Daoy (cell line): ENCODE measurements at regions not wholly inside any gene's neighbourhood (a gene's known extent, or its start where the extent isn't known, plus 50 kb on each side); places are given as distances from the start of the nearest gene placed in this dataset.
"Not testable (repeated sequence)": the region's sequence is repeated elsewhere in the genome, so short reads cannot be mapped to it uniquely, and the experiment has no call there.

Experiments
- DNase-seq: peaks from one replicate; pipeline ENCODE4 v3.0.0-alpha.2; 2015; ENCODE audit warnings: low read depth

DNA sequence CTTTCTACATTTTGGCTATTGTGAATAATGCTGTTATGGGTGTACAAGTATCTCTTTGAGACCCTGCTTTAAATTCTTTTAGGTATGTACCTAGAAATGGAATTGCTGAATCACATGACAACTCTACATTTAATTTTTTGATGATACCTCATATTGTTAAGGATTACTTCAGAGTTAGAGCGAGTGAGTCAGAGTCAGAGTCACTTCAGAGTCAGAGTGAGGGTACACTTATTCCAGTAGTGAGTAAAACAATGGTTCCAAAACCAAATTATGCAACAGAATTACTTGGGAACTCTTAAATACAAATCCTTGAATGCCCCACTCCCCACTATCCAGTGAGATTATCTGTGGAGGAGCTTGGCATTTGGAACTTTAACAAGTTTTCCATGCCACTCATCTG lies 50.3 kb upstream of the SNRK start:
- no peak for DNase-seq

DNA sequence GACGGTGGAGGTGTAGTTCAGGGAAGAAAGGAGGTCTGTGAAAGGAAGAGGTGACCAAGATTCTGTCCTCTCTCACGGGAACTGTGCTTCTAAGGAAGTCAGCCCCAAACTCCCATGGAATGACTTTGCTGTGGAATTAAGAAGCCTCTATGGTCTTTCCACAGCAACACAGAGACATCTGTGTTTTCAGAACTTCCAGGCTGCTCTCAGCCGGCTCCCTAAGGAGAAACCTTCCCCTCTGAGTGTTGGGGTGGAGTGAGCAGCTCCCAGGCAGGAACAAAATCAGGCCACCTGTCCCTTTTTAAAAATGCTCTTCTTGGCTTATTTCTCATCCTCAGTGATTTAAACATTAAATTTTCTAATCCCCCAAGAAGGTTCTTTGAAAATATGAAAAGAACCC lies 53.3 kb upstream of the SNRK start:
- no peak for DNase-seq

DNA sequence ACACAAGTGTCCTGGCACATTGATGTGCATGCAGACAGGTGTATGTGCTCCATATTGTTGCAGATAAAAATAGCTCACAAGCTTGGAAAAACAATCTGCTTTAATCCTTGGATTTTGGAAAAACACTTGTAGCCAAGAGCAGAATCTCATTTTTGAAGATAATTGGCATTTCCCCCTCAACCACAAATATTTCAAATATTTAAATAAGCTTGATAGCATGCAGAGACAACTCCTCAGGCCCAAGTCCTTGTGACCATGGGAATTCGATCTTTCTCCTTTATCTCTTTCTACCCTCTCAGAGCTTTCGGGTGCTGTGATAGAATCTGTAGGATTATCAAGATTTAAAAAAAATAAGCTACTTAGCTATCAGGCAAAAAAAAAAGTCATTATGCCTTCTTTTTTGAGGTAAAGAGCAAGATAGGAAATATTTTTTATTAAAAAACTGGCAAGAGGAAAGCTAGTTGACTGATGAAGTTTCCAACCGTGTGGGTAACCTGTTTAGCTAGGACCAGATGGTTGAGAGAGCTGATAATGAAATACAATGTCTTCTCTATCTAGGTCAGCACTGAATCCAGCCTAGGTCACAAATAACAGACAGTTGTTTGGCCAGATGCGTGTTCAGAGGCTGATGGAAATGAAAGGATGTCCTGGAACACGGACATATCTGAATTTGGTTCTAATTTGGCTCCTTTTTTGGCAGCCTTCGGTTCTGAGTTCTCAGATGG lies 54.9 kb upstream of the SNRK start:
- DNase-seq, result no peak

DNA sequence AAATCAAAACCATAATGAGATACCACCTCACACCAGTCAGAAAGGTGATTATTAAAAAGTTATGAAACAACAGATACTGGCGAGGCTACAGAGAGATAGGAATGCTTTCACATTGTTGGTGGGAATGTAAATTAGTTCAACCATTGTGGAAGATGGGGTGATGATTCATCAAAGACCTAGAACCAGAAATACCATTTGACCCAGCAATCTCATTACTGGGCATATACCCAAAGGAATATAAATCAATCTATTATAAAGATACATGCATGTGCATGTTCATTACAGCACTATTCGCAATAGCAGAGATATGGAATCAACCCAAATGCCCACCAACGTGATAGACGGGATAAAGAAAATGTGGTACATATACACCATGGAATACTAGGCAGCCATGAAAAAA lies 56.5 kb upstream of the SNRK start:
- DNase-seq, result not testable (repeated sequence)

GRCh38 chr3:43227685-43228084 lies 58.7 kb upstream of the SNRK start:
- not testable (repeated sequence) for DNase-seq

DNA sequence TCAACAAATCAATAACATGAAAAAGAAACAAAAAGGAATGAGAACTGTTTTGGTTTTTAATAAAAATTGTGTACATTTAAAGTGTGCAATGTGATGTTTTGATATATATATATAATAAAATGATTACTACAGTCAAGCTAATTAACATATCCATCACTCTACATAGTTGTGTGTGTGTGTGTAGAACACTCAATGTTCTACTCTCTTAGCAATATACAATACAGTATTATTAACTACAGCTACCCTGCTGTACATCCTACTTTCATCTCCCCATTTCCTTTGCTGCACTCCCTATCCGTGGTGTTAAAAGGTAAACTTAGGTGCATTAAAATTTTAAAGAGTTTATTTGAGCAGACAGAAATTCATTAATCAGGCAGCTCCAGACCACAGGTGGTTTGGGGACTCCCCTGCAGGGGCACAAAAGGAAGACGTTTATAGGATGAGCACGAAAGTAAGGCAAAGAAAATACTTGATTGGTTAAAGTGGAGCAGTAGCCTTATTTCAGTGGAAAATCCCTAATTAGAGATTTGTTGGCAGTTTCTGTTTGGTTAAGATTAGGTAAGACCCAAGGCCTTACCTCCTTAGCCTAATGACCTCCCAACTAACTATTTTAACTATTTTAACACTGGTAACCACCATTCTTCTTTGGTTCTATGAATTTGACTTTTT lies 61.8 kb upstream of the SNRK start:
- no peak for DNase-seq

GRCh38 chr3:43223670-43224364 lies 62.5 kb upstream of the SNRK start:
- no peak for DNase-seq

DNA sequence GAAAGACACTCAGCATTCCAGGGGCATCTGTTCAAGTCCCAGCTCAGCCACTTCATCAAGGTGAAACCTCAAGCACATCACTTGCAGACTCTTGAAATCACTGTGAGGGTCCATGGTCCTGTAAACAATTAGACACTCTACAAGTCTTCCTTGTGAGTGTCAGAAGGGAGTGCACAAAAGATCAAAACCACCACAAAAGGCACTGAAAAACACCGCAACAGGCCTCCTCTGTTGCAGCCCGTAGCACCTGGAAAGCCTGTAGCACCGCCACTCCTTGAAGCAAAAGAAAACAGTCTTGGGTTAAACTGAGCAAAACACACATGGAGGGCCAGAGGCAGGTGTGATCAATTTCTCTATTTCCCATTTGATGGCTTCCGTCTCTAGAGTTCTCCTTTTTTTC lies 63.8 kb upstream of the SNRK start:
- DNase-seq, result no peak

DNA sequence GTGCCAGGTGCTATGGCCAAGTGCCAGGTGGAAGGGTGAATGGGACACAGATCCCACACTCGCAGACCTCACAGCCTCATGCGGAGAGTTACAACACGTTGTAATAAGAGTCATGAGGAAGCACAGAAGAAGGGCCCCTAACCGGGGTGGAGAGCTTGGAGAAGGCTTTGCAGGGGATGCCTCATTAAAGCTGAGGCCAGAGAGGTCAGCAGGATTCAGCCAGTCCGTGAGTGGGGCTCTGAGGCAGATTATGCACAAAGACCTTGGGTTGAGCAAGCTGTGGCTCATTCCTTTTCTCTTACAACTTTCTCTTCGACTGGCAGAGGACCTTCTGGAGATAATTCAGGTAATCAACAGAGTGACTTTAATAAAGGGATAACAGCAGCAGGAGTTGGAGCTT lies 65.3 kb upstream of the SNRK start:
- no peak for DNase-seq

DNA sequence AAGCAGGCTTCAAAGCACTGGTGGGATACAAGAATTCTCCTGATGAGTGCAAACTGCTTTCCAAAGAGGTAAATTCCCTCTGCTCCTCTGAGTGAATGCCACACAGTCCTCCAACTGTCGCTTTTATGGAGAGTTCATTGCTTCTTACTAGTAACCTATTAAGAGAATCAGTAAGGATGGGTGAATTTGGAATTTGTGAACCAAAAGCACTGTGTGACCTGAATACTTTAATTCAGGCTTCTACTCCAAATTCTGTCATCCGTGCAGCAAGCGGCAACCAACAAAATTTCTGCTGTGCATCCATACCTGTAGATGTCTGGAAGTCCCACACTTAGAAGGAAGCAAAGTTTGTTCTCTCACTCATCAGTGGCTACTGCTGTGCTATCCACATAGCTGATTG lies 66.7 kb upstream of the SNRK start:
- no peak for DNase-seq

DNA sequence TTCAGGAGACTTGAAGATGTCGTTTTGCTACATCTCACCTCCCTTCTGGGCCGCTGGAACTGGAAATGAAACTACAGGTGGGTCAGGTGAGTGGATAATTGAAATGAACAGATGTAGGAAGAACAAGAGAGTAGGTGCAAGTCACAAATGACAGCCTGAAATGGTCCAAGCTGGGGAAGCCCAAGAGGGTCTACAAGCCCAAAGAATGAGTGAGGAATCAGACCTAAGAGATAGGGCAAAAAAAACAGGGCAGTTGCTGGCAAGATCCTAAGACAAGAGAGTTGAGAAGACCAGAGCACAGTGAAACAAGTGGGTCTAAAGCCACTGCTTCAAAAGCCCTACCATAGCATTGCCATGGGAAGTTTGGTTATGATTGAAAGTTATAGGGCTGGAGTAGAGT lies 67.4 kb upstream of the SNRK start:
- DNase-seq, result no peak

GRCh38 chr3:43218156-43218555 lies 68.2 kb upstream of the SNRK start:
- no peak for DNase-seq

DNA sequence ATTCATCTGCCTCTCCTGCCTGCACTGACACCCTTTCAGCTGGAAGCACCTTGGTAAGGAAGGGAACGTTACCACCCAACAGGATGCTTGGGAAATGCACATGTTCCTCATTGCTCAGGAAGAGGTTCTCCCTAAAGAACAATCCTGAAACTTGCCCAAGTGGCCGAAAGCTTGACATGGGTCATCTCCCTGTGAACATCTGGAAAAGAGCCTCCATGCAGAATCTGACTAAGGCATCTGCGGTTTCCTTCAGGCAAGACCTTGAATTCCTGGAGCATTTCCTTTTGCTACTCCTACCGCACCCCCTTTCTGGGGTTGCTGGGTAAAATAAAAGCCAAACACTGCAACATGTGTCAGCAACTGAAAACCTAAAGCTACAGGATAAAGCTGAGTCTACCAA lies 68.7 kb upstream of the SNRK start:
- peak; percentile 37 for DNase-seq

GRCh38 chr3:43217206-43217605 lies 69.1 kb upstream of the SNRK start:
- no peak for DNase-seq

GRCh38 chr3:43215663-43216275 lies 70.6 kb upstream of the SNRK start:
- no peak for DNase-seq

- no peak for DNase-seq
Observed at GRCh38 chr3:43215138-43215537, 71.2 kb upstream of the SNRK start.

DNA sequence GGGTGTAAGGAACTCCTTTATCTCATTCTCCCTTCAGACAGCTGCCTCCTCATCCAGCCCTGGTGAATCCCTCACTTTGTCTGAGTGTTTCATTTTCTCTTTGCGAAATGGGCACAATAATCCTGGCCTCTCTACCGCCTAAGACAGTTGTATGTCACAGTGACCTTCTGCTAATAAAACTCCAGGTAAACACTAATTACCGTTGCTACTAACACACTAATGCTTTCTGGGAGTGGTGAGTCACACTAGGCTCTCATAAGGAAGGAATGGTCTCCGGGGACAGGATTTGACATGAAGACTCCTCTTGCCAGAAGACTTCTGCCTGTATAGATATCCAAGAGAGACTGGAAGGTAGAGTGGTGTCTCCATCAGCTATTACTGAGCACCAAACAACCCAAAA lies 71.7 kb upstream of the SNRK start:
- peak; percentile 21 for DNase-seq

DNA sequence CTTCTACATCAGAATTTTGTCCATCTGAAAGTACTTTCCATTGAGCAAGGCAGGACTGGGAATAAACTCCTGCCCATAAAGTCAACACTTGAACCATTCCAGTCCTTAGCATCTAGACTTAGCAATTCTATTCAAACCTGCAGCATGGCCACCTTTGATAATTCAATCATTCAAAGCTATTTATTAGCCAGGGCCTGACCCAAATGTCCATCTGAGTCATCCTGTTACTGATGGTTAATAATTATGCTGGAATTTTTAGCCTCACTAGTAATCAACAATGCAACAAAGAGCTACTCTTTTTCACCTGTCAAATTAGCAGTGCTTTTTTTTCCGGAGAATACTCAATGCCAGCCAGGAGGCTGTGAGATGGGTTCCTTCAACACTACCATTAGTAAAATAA lies 72.7 kb upstream of the SNRK start:
- DNase-seq, result no peak

GRCh38 chr3:43212914-43213611 lies 73.3 kb upstream of the SNRK start:
- DNase-seq, result no peak

- DNase-seq, result no peak
Observed at GRCh38 chr3:43211681-43212080, 74.7 kb upstream of the SNRK start.

GRCh38 chr3:43210049-43211027 lies 76.0 kb upstream of the SNRK start:
- DNase-seq, result no peak
